ENCODE measurements at regions not wholly inside any gene's neighbourhood (a gene's known extent, or its start where the extent isn't known, plus 50 kb on each side); places are given as distances from the start of the nearest gene placed in this dataset.

DNA sequence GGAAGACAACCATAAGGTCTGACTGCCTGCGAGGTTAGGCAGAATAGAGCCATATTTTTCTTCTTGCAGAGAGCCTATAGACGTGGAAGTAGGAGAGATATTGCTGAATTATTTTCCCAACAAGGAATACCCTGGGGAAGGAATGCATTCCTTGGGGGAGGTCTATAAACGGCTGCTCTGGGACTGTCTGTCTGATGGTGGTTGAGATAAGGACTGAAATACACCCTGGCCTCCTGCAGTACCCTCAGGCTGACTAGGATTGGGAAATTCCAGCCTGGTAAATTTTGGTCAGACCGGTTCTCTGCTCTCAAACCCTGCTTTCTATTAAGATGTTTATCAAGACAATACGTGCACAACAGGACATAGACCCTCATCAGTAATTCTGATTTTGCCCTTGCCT is 617.5 kb upstream of the GRIN3A start:
- no peak for TF ChIP-seq POLR2AphosphoS5 (IDR thresholded peaks at IDR 0.05)
- TF ChIP-seq, protein P1, sequence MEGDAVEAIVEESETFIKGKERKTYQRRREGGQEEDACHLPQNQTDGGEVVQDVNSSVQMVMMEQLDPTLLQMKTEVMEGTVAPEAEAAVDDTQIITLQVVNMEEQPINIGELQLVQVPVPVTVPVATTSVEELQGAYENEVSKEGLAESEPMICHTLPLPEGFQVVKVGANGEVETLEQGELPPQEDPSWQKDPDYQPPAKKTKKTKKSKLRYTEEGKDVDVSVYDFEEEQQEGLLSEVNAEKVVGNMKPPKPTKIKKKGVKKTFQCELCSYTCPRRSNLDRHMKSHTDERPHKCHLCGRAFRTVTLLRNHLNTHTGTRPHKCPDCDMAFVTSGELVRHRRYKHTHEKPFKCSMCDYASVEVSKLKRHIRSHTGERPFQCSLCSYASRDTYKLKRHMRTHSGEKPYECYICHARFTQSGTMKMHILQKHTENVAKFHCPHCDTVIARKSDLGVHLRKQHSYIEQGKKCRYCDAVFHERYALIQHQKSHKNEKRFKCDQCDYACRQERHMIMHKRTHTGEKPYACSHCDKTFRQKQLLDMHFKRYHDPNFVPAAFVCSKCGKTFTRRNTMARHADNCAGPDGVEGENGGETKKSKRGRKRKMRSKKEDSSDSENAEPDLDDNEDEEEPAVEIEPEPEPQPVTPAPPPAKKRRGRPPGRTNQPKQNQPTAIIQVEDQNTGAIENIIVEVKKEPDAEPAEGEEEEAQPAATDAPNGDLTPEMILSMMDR (IDR thresholded peaks at IDR 0.05): no peak

All from prostate gland (tissue), 2 donors.